OCI-LY7 (cell line): ENCODE measurements at regions not wholly inside any gene's neighbourhood (a gene's known extent, or its start where the extent isn't known, plus 50 kb on each side); places are given as distances from the start of the nearest gene placed in this dataset.

Source experiments
- BruUV-seq: library from RNA; stranded (reverse); fragments of 400-500 nt; replicated peaks from 2 replicates; lab custom pipeline; 2021; lab: Mats Ljungman, UMichigan
- CTCF ChIA-PET: fragments of 300-600 bp; sonication (Branson Sonifier 250); formaldehyde crosslinking; loops from one replicate; lab custom pipeline; 2022; ENCODE audit warnings: antibody characterized with exemption; ENCODE audit not compliant: unreplicated experiment; lab: Charles Lee
- POLR2A ChIA-PET: fragments of 300-600 bp; sonication (Branson Sonifier 250); formaldehyde crosslinking; loops from one replicate; lab custom pipeline; 2022; ENCODE audit warnings: antibody characterized with exemption; lab: Charles Lee
- DNase-seq: peaks from one replicate; pipeline ENCODE4 v3.0.0-alpha.2; 2015; ENCODE audit warnings: low spot score
- H2AFZ ChIP-seq: fragments of 200-600 bp; sonication (generic), shearing (Covaris generic); 2 replicates; pipeline ENCODE4 v1.6.1; 2014; ENCODE audit warnings: mild to moderate bottlenecking, antibody characterized with exemption, low read length, moderate library complexity
- H3K27ac ChIP-seq: fragments of 200-600 bp; sonication (generic); 2 replicates; pipeline ENCODE4 v1.5.1; 2014; ENCODE audit warnings: mixed run types, low read depth, mild to moderate bottlenecking, moderate library complexity, low read length, inconsistent platforms; ENCODE audit not compliant: poor library complexity, severe bottlenecking
- H3K36me3 ChIP-seq: fragments of 200-600 bp; sonication (generic); 2 replicates; pipeline ENCODE4 v1.6.1; 2014; ENCODE audit warnings: mild to moderate bottlenecking, antibody characterized with exemption, low read length, moderate library complexity, mixed read lengths; ENCODE audit not compliant: insufficient read depth
- H3K4me1 ChIP-seq: fragments of 200-600 bp; sonication (generic); 2 replicates; pipeline ENCODE4 v1.5.1; 2014; ENCODE audit warnings: mild to moderate bottlenecking, low read length; ENCODE audit not compliant: insufficient read depth, poor library complexity, severe bottlenecking
- H3K4me2 ChIP-seq: fragments of 200-600 bp; sonication (generic); 2 replicates; pipeline ENCODE4 v1.6.1; 2014; ENCODE audit warnings: mild to moderate bottlenecking, low read length
- H3K4me3 ChIP-seq: fragments of 200-600 bp; sonication (generic); 2 replicates; pipeline ENCODE4 v1.5.1; 2014; ENCODE audit warnings: mild to moderate bottlenecking, low read depth, low read length; ENCODE audit not compliant: poor library complexity, severe bottlenecking
- H3K79me2 ChIP-seq: fragments of 200-600 bp; sonication (generic); 2 replicates; pipeline ENCODE4 v1.6.1; 2016; ENCODE audit warnings: low read depth, mild to moderate bottlenecking, low read length, moderate library complexity, mixed read lengths; ENCODE audit not compliant: insufficient read depth
- H3K9me2 ChIP-seq: fragments of 200-600 bp; sonication (generic); 2 replicates; pipeline ENCODE4 v1.6.1; 2016; ENCODE audit warnings: mild to moderate bottlenecking, low read length, mixed read lengths; ENCODE audit not compliant: insufficient read depth
- H3K9me3 ChIP-seq: fragments of 200-600 bp; sonication (generic); 2 replicates; pipeline ENCODE4 v1.6.1; 2014; ENCODE audit warnings: mild to moderate bottlenecking, mixed run types, low read length, mixed read lengths
- H4K20me1 ChIP-seq: fragments of 200-600 bp; sonication (generic); 2 replicates; pipeline ENCODE4 v1.6.1; 2014; ENCODE audit warnings: mild to moderate bottlenecking, antibody characterized with exemption, low read length, moderate library complexity, mixed read lengths; ENCODE audit not compliant: insufficient read depth
- EZH2phosphoT487 ChIP-seq: fragments of 200-600 bp; sonication (generic); IDR thresholded peaks from 2 replicates; pipeline ENCODE4 v1.6.1; 2018; ENCODE audit warnings: low read depth, borderline replicate concordance, mild to moderate bottlenecking, mixed run types, antibody characterized with exemption, low read length, moderate library complexity, mixed read lengths
- intact Hi-C: fragments of 100-400 bp; cut with micrococcal nuclease; formaldehyde crosslinking; loops from one replicate; pipeline ENCODE4 v1.10.0; 2022; ENCODE audit not compliant: unreplicated experiment
- TF ChIP-seq, protein P1 (sequence below): fragments of 200-600 bp; sonication (generic); conservative IDR thresholded peaks from 2 replicates; pipeline ENCODE4 v1.5.1; 2014; ENCODE audit warnings: mild to moderate bottlenecking, antibody characterized with exemption, low read length, moderate library complexity, mixed read lengths

DNA sequence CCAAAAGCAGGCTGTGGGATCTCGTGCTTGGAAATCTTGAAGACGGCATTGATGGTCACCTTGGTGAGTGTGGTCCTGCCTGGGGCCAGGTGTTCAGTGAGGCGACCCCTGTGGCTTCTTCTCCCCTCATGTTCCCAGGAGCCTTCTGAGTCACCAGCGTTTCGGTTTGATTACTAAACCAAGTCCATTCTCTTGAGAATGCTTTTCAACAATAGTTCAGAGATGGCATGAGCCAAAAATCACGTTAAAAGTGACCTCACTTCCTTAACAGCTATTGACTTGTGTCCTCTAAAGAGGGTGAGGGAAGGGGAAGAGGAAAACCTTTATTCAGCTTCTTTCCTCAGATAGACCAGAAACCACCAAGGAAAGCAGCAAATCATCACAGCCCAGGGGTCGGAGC lies 315.2 kb downstream of the GATA3 start:
- H3K4me2 ChIP-seq: no peak overlapping the region
- no TSS peak for BruUV-seq
- intact Hi-C loops: no loop called here

DNA sequence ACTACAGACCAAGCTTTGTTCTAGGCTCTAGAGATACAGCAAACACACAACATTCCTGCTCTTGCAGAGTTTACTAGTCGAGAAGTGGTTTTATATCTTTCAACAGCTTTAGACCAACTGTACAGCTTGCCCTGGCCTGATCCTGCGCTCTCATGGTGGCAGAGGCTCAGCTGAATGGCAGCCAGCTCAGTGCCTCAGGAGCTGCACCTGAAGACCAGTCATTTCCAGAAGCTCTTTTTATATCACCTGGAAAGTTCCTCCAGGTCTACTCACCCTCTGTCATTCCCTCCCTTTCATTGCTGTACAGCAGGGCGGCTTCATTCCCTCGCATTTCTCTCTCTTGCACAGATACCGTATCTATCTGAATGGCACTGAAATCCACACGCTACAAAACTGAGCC lies 319.8 kb downstream of the GATA3 start:
- H3K27ac ChIP-seq: no peak overlapping the region
- ChIA-PET CTCF (no interaction called here), POLR2A (interaction anchor here (1.2 kb wide), 1 partner anchor 10 kb away, joined by 3 read pairs; no protein-coding TSS in a partner anchor)
- no peak overlapping the region for H2AFZ ChIP-seq
- H4K20me1 ChIP-seq: no peaks in the 10 kb centered on the region
- no peak for DNase-seq
- no TSS peak for BruUV-seq
- no peaks in the 10 kb centered on the region for H3K9me3 ChIP-seq
- no peaks in the 10 kb centered on the region for H3K9me2 ChIP-seq
- H3K4me2 ChIP-seq: no peak overlapping the region
- no peaks in the 10 kb centered on the region for H3K79me2 ChIP-seq
- intact Hi-C loops: no loop called here
- no peak for TF ChIP-seq EZH2phosphoT487
- TF ChIP-seq, protein P1, sequence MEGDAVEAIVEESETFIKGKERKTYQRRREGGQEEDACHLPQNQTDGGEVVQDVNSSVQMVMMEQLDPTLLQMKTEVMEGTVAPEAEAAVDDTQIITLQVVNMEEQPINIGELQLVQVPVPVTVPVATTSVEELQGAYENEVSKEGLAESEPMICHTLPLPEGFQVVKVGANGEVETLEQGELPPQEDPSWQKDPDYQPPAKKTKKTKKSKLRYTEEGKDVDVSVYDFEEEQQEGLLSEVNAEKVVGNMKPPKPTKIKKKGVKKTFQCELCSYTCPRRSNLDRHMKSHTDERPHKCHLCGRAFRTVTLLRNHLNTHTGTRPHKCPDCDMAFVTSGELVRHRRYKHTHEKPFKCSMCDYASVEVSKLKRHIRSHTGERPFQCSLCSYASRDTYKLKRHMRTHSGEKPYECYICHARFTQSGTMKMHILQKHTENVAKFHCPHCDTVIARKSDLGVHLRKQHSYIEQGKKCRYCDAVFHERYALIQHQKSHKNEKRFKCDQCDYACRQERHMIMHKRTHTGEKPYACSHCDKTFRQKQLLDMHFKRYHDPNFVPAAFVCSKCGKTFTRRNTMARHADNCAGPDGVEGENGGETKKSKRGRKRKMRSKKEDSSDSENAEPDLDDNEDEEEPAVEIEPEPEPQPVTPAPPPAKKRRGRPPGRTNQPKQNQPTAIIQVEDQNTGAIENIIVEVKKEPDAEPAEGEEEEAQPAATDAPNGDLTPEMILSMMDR: no peak
- H3K36me3 ChIP-seq: no peaks in the 10 kb centered on the region
- no peak overlapping the region for H3K4me3 ChIP-seq
- H3K4me1 ChIP-seq: no peaks in the 10 kb centered on the region

More for the DNA sequence above, 315.2 kb downstream of the GATA3 start:
- DNase-seq: no peak
- ChIA-PET POLR2A (no interaction called here), CTCF (no interaction called here)
- no peaks in the 10 kb centered on the region for H3K79me2 ChIP-seq
- no peak overlapping the region for H3K4me3 ChIP-seq
- H3K27ac ChIP-seq: no peak overlapping the region
- no peaks in the 10 kb centered on the region for H3K9me2 ChIP-seq
- no peaks in the 10 kb centered on the region for H4K20me1 ChIP-seq
- no peaks in the 10 kb centered on the region for H3K9me3 ChIP-seq
- H3K36me3 ChIP-seq: no peaks in the 10 kb centered on the region
- H2AFZ ChIP-seq: no peak overlapping the region
- TF ChIP-seq, protein P1: no peak
- H3K4me1 ChIP-seq: no peaks in the 10 kb centered on the region

DNA sequence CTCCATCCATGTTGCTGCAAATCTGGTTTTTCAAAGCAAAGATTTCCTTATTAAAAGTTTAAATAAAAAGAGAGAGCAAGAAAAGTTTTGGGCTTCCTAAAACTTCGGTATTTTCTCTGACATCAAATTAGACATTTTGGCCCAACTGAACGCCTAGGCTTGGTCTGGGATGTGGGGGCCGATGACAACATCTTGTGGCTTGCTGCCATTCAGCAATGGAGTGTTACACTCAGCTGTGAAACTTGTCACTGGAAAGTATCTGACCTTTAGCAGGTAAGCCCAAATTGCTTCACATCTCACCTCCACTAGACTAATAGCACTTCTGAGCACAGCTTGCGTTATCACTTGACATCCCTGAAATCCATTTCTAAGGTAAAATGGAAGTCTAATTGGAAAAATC lies 320.6 kb downstream of the GATA3 start:
- intact Hi-C loops: no loop called here
- Histone ChIP-seq H4K20me1 (no peaks in the 10 kb centered on the region), H3K9me3 (no peaks in the 10 kb centered on the region), H3K4me3 (no peak overlapping the region), H2AFZ (no peak overlapping the region), H3K27ac (no peak overlapping the region), H3K4me2 (no peak overlapping the region), H3K36me3 (no peaks in the 10 kb centered on the region), H3K4me1 (no peaks in the 10 kb centered on the region), H3K9me2 (no peaks in the 10 kb centered on the region), H3K79me2 (no peaks in the 10 kb centered on the region)
- no TSS peak for BruUV-seq
- DNase-seq: no peak
- ChIA-PET CTCF (no interaction called here), POLR2A (interaction anchor here (1.2 kb wide), 1 partner anchor 9 kb away, joined by 3 read pairs; no protein-coding TSS in a partner anchor)
- TF ChIP-seq, protein P1: no peak
- TF ChIP-seq EZH2phosphoT487: no peak
